Erythroblast (primary cell): ENCODE measurements at regions not wholly inside any gene's neighbourhood (a gene's known extent, or its start where the extent isn't known, plus 50 kb on each side); places are given as distances from the start of the nearest gene placed in this dataset.

Source experiments
- DNase-seq, 2 experiments: peaks; one replicate each; lab custom pipeline; 2025; lab: John Stamatoyannopoulos, UW
- GATA1 ChIP-seq: IDR thresholded peaks from 2 replicates; pipeline ENCODE4 v1.6.1; 2011; ENCODE audit warnings: low read depth, mild to moderate bottlenecking, control low read depth, low read length, moderate library complexity
- POLR2A ChIP-seq: IDR thresholded peaks from 2 replicates; pipeline ENCODE4 v1.6.1; 2011; ENCODE audit warnings: mild to moderate bottlenecking, low read length

DNA sequence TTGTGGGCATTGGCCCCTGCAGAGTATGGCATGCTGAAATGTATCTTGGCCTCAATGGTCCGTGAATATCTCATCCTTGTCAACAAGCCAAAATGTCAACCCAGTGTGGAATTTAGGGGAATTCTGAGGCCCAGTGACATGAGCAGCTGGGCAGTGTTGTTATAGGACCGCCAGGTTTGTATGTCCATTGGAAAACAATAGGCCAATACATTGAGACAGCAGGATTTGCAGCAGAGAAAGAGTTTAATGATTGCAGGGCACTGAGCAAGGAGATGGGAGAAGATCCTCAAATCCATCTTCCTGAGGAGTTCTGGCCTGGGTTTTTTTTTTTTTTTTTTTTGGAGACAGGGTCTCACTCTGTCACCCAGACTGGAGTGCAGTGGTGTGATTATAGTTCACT lies 95.7 kb upstream of the BAIAP2L1 start:
- TF ChIP-seq POLR2A (no peak), GATA1 (no peak)
- DNase-seq = no peak

DNA sequence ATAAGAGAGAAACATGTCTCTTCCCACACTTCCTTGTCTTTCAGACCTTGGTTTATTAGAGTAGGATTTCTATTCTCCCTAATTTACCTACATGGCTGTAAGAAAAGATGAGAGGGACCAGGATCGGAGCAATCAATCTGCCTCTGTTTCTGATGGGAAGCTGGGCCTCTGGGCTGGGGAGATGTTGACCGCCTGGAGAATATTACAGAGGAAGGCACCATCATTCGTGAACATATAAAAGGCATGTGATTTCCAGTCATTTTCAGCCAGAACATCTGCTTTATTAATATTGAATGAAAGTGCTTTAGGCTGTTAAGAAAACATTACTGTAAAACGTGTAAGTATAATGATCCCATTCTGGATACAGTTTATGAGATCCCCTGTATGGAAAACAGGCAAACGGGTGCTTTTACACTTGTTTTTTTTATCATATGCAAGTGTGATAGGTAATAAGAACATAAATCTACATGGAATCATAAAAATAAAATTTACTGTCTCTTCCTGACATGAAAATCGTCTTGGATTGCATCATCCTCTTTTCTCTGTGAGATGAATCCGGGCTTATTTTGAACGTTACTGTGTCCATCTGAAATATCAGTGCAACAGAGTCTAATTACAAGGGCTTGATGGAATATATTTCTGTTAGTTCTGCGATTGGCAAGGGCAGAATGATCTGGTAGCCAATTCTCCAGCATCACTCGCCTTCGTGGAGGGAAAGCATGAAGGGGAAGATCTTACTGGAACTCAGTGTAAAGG lies 94.5 kb upstream of the BAIAP2L1 start:
- TF ChIP-seq GATA1 = no peak
- TF ChIP-seq POLR2A = no peak
- DNase-seq = no peak

DNA sequence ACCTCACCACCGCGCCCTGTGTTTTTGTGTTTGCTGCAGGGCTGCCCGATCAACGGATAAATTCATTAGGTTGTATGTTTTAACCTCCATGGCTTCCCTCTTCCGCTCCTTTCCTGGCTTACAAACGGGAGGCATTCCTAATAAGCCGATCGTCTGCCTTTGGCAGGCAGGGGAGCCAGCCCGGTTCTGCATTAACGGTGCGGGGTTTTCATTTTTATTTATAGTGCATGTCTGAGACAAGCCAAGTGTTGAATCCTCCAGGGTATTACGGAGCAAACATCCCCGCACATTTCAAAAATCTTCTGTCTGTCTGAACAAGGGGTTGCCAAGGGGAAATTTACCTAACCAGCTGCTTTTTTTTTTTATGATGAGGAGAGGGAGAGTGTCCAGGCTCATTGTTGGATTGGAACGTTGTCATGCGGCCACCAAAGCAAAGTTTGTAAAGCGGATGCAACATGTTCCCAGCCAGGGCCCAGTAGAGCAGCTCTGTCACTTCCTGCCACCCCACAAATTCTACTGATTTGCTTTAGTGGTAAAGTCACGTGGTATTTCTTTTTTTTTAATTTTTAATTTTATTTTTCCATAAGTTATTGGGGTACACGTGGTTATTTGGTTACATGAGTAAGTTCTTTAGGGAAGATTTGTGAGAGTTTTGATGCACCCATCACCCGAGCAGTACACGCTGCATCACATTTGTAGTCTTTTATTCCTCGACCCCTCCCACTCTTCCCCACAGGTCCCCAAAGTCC lies 92.3 kb upstream of the BAIAP2L1 start:
- no peak for DNase-seq
- TF ChIP-seq POLR2A (no peak), GATA1 (no peak)

DNA sequence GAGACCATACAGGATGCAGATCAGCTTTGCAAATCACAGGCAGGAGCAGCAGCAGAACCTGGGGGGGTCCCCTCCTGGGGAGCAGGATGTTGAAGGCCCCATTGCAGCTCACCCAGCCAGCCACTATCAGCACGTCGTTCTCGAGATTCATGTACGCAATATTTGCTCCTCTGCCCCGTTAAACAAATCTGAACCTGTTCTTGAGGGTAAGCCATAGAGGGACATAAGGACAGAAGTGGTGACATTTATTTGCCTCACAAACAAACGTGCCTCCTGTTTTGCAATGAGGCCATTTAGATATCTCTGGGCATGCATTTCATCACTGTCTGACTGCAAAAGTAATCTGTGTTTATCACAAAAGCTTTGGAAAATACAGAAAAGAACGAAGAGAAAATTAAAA lies 87.3 kb upstream of the BAIAP2L1 start:
- TF ChIP-seq POLR2A (no peak), GATA1 (no peak)
- no peak for DNase-seq

DNA sequence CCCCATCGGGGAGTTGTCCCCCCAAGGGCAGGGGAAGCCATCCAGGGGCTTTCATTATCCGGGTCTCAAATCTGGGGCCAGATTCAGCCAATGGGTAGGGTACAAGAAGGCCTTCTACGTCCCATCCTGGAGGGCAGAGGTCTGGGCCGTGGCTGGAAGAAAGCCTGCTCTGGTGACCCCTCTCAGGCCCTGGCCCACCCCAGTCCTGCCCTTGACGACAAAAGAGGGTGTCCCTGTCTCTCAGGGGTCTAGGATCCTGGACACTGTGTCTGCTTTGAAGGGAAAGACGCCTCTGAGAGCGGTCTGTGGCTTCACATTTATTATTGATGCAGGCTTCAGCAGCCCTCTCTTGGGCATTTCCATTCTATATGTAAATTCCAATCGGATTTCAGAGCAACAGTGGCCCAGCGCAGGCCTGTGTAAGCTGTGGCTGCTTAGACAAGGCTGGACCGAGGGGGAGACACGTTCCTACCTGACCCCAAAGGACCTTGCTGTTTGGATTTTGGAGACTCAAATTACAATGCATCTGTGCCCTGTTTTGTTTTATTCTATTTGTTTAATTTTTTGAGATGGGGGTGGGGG lies 83.2 kb upstream of the BAIAP2L1 start:
- no peak for TF ChIP-seq POLR2A
- no peak for TF ChIP-seq GATA1
- no peak for DNase-seq

DNA sequence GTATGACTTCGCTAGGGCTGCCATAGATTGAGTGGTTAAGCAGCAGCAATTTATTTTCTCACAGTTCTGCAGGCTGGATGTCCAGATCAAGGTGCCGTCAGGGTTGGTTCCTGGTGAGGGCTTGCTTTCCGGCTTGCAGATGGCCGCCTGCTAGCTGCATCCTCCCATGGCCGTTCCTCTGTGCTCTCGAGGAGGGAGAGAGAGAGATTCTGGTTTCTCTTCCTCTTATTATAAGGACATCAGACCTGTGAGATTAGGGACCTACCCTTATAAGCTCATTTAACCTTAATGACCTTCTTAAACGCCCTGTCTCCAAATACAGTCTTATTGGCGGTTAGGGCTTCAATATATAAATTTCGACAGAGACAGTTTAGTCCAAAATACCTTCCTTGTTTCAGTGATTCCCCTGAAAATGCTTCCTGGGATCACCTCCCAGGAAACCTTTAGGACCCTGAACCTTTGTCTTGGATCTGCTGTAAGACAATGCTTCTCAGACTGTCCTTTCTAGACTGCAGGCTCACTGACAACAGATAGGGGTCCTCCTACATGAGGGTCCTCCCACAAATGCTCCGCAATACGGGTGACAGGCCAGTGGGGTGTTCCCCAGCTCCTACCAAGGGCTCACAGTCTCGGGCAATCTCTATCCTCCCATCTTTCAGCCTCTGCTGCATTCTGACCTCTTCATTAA lies 82.5 kb upstream of the BAIAP2L1 start:
- no peak for DNase-seq
- no peak for TF ChIP-seq GATA1
- TF ChIP-seq POLR2A = no peak

DNA sequence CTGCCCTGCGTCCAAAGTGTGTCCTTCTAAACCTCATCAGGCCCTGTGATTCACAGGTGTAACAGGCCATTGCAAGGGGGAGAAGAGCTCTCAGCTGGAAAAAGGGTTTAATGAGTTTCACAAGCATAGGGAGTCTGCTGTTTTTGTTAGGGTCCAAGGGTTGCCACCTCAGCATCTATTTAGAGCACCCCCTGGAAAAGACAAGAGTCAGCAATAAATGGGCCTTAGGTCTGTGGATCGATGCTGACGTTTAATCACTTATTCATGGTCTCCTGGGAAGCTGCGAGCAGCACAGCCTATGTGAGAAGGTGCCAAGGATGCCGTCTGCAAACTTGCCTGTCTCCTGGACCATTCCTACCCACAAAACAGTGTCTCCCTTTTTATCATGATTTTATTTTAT lies 78.4 kb upstream of the BAIAP2L1 start:
- TF ChIP-seq POLR2A (no peak), GATA1 (no peak)
- DNase-seq = no peak

DNA sequence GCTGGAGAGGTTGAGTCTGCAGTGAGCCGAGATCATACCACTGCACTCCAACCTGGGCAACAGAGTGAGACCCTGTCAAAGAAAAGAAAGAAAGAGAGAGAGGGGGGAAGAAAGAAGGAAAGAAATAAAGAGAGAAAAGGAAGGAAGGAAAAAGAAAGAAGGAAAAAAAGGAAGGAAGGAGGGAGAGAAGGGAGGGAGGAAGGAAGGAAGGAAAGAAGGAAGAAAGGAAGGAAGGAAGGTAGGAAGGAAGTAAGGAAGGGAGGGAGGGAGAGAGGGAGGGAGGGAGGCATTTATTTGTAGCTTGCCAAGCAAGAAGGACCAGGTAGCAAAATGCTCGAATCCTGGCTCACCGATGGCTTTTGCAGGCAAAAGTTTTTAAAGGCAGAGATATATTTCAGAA lies 74.5 kb upstream of the BAIAP2L1 start:
- no peak for DNase-seq
- TF ChIP-seq GATA1 = no peak
- TF ChIP-seq POLR2A = no peak

DNA sequence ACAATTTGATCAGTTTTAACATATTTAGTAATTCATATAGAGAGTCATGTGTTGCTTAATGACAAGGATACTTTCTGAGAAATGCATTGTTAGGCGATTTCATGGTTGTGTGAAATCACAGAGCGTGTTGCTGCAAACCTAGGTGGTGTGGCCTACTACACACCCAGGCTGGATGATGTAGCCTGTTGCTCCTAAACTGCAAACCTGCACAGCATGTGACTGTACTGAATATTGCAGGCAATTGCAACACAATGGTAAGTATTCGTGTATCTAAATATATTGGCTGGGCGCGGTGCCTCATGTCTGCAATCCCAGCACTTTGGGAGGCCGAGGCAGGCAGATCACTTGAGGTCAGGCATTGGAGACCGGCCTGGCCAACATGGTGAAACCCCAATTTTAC lies 73.7 kb upstream of the BAIAP2L1 start:
- TF ChIP-seq POLR2A = no peak
- no peak for TF ChIP-seq GATA1
- peak in 1 of 2 experiments; percentile 14 for DNase-seq

DNA sequence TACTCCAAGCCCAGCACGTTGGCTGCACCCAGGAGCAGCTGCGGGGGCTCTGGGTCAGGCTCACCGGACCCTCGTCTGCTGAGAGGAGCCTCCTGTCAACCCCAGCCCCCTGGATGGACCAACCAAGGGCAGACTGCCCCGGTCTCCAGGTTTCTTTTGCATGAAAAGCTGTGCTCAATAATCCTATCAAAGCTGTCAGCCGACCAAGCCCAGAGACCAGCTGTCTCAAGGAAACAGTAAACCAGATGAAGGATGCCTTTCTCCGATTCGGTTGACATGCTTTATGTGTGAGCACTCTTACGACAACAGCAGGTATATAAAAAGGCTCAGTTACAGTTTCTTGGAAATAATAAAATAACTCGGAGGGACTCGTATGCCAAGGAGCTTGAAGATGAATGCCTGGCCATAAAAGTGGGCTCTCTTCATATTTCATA lies 71.6 kb upstream of the BAIAP2L1 start:
- no peak for DNase-seq
- TF ChIP-seq GATA1 (no peak), POLR2A (no peak)

DNA sequence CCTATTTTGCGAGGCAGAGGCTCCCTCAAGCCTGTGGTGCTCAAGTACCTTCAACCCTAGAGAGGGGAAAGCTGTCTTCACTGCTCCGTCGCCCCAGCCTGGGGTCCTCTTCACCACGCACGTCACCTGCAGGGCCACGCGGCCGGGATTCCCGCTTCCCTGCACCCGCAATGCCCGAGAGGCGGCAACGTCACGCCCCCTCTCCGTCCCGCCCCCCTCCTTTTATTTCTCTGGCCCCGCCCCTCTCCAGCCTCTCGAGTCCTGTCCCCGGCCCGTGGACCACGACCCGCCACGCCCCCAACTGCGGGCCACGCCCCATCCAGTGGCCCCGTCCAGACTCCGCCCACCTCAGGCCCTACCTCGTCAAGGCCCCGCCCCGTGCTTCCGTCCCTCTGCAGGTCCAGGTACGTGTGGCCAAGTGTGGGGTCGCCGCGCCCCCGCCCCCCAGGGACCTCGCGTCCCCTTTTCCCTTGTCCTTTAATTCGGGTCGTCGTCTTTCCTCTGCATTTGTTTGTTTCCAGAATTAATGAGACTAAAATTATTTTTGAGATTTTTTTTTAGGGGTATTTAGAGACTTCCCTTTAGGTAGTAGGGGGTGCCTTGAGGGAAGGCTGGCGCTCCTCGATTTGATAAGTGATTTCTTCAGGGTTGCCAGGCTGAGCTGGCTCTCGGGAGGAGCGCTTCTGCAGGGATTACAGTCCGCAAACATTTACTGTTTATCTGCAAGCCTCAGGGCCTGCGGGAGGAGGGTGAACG lies 69.8 kb upstream of the BAIAP2L1 start:
- no peak for TF ChIP-seq POLR2A
- TF ChIP-seq GATA1 = no peak
- peak; percentile 37 to 57 for DNase-seq

DNA sequence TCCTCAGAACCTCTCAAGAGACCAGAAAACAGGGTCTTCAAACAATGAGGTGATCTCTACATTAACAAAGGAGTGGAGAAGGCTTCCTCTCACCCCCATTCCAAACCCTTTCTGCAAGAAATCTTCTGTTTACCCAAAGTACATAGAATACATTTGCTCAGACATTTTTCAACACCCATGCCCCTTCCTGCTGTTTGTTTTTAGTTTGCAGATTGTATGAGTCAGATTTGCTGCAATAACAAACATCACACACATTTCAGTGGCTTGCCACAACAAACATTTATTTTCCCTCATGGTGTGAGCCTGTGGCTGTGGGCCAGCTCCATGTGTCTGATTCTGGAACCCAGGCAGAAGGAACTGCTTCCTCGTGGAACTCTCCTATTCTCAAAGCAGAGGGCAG lies 68.2 kb upstream of the BAIAP2L1 start:
- DNase-seq = no peak
- TF ChIP-seq POLR2A (no peak), GATA1 (no peak)
